ENCODE measurements at regions not wholly inside any gene's neighbourhood (a gene's known extent, or its start where the extent isn't known, plus 50 kb on each side); places are given as distances from the start of the nearest gene placed in this dataset.
"Not testable (repeated sequence)": the region's sequence is repeated elsewhere in the genome, so short reads cannot be mapped to it uniquely, and the experiment has no call there.

DNA sequence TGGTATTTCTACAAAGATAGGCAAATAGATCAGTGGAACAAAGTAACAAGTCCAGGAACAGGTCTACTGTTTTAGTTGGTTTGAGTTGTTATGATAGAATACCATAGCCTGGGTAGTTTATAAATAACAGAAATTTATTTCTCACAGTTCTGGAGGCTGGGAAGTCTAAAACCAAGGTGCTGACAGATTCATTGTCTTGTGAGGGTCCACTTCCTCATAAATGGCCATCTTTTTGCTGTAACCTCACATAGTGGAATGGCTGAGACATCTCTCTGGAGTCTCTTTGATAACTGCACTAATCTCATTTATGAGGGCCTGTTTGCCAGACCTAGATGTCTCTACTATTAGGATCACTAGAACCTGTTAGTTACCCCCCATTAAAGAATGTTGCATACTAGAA is 152.3 kb upstream of the MYRIP start:
- Histone ChIP-seq H3K27me3 (ENCODE audit: insufficient read depth, low read length) (no peaks in the 10 kb centered on the region), H3K36me3 (ENCODE audit: insufficient read depth, low read length) (no peaks in the 10 kb centered on the region), H3K4me1 (ENCODE audit: insufficient read depth, low read length) (no peaks in the 10 kb centered on the region), H3K9me3 (ENCODE audit: insufficient read depth, low read depth, low read length) (no peaks in the 10 kb centered on the region), H3K9ac (ENCODE audit: low read depth, low read length) (no peak overlapping the region), H3K27ac (ENCODE audit: low read depth, low read length) (no peak overlapping the region), H3K4me3 (ENCODE audit: low read length) (no peak overlapping the region)

DNA sequence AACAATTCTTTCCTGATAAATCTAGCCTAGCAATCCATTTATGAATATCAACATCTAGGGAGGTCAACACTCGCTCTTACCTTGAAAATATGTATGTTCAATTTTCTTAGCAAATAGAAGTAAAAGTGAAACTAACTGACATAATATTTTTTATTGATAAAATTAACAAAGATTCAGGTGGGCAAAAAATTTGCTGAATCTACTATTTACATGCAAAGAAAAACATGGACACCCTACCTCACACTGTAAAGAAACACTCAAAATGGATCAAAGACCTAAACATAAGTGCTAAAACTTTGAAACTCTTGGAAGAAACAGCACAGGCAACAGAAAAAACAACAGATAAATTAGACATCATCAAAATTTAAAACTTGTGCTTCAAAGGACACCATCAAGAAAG is 151.6 kb upstream of the MYRIP start:
- WGBS, result no CpG with 5 or more reads among the region's 1 CpG
- Histone ChIP-seq H3K9me3 (ENCODE audit: insufficient read depth, low read depth, low read length) (no peaks in the 10 kb centered on the region), H3K4me1 (ENCODE audit: insufficient read depth, low read length) (no peaks in the 10 kb centered on the region), H3K36me3 (ENCODE audit: insufficient read depth, low read length) (no peaks in the 10 kb centered on the region), H3K9ac (ENCODE audit: low read depth, low read length) (no peak overlapping the region), H3K27ac (ENCODE audit: low read depth, low read length) (no peak overlapping the region), H3K4me3 (ENCODE audit: low read length) (no peak overlapping the region), H3K27me3 (ENCODE audit: insufficient read depth, low read length) (no peaks in the 10 kb centered on the region)

DNA sequence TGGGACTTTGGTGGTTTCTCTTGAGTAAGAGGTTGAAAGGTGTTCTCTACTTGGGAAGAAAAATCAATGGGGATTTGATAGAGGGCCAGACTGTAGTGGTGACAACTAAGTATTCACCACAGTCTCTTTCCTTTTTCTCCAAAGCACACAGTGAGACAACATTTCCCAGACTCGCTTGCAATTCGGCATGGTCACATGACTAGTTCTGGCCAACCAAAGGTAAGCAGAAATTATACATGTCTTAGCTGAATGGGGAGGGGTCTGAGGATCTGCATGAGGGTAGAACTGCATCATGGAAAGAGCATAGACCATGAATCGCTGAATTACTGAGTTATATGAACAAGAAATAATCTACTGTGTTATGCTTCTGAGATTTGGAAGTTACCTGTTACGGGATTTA is 144.5 kb upstream of the MYRIP start:
- H3K4me3 ChIP-seq (ENCODE audit: low read length), result no peak overlapping the region
- H3K27ac ChIP-seq (ENCODE audit: low read depth, low read length), result no peak overlapping the region
- no peaks in the 10 kb centered on the region for H3K4me1 ChIP-seq (ENCODE audit: insufficient read depth, low read length)
- no peaks in the 10 kb centered on the region for H3K36me3 ChIP-seq (ENCODE audit: insufficient read depth, low read length)
- no peak overlapping the region for H3K9ac ChIP-seq (ENCODE audit: low read depth, low read length)
- no peaks in the 10 kb centered on the region for H3K9me3 ChIP-seq (ENCODE audit: insufficient read depth, low read depth, low read length)
- H3K27me3 ChIP-seq (ENCODE audit: insufficient read depth, low read length), result no peaks in the 10 kb centered on the region
- 98% methylated on average over 4 of the region's 4 CpGs for WGBS

DNA sequence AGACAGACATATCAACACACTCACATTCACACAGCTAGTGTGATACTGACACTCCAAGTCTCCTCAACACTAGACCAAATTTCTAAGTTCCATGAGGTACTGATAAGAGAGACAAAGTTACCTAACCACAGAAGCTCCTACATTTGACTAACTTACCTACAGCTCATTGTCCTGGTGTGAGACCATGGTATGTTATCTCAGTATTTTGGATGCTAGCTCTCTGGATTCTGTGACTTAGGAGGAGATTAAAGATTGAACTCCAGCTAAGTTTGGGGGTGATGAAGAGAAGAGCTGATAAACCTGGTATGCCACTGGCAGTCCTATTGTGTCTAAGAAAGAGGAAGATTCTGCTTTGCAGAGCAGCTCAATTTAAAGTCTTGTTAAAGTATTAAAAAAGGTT is 144.0 kb upstream of the MYRIP start:
- Histone ChIP-seq H3K9ac (ENCODE audit: low read depth, low read length) (no peak overlapping the region), H3K36me3 (ENCODE audit: insufficient read depth, low read length) (no peaks in the 10 kb centered on the region), H3K9me3 (ENCODE audit: insufficient read depth, low read depth, low read length) (no peaks in the 10 kb centered on the region), H3K27ac (ENCODE audit: low read depth, low read length) (no peak overlapping the region), H3K27me3 (ENCODE audit: insufficient read depth, low read length) (no peaks in the 10 kb centered on the region), H3K4me3 (ENCODE audit: low read length) (no peak overlapping the region), H3K4me1 (ENCODE audit: insufficient read depth, low read length) (no peaks in the 10 kb centered on the region)

DNA sequence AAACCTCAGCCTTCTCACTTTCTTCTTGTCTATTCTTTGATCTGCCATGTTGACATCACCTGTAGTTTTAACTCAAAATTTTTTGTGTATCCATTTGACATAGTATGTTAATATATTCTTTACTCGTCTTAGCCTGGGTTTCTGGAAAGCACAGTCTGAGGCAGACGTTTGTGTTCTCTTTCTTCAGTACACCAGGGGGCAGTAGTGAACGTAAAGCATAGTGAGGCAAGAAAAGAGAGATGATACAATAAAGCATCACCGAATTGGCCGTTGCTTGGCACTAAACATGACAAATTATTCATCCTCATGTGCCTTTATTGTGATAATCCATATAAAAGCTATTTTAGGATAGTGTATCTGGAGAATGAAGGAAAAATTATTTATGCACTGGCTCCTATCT is 141.0 kb upstream of the MYRIP start:
- Histone ChIP-seq H3K27ac (ENCODE audit: low read depth, low read length) (no peak overlapping the region), H3K9ac (ENCODE audit: low read depth, low read length) (no peak overlapping the region), H3K36me3 (ENCODE audit: insufficient read depth, low read length) (no peaks in the 10 kb centered on the region), H3K27me3 (ENCODE audit: insufficient read depth, low read length) (no peaks in the 10 kb centered on the region), H3K4me1 (ENCODE audit: insufficient read depth, low read length) (no peaks in the 10 kb centered on the region), H3K9me3 (ENCODE audit: insufficient read depth, low read depth, low read length) (no peaks in the 10 kb centered on the region), H3K4me3 (ENCODE audit: low read length) (no peak overlapping the region)
- whole genome bisulfite sequencing, result 45% methylated on average over 5 of the region's 5 CpGs

DNA sequence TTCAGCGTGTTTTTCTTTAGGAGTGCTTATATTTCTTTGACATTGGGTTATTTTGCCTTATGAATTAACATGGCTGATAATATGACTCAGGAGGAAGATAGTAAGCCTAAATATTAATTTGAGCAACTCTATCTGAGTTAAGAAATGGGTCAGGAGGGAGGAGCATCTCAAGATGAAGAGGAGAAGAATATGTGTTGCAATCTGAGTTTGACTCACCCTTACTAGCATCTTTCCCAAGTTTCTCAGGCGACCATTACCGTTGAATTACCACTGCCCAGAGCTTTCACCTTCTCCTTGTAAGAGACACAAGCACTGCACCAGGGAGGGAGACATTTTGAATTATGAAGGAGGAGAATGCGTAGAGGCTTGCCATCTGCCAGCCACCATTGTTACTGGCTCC is 138.3 kb upstream of the MYRIP start:
- Histone ChIP-seq H3K9ac (ENCODE audit: low read depth, low read length) (no peak overlapping the region), H3K27ac (ENCODE audit: low read depth, low read length) (no peak overlapping the region), H3K4me1 (ENCODE audit: insufficient read depth, low read length) (no peaks in the 10 kb centered on the region), H3K4me3 (ENCODE audit: low read length) (no peak overlapping the region), H3K27me3 (ENCODE audit: insufficient read depth, low read length) (no peaks in the 10 kb centered on the region), H3K9me3 (ENCODE audit: insufficient read depth, low read depth, low read length) (no peaks in the 10 kb centered on the region), H3K36me3 (ENCODE audit: insufficient read depth, low read length) (no peaks in the 10 kb centered on the region)
- 98% methylated on average over 3 of the region's 4 CpGs for WGBS

DNA sequence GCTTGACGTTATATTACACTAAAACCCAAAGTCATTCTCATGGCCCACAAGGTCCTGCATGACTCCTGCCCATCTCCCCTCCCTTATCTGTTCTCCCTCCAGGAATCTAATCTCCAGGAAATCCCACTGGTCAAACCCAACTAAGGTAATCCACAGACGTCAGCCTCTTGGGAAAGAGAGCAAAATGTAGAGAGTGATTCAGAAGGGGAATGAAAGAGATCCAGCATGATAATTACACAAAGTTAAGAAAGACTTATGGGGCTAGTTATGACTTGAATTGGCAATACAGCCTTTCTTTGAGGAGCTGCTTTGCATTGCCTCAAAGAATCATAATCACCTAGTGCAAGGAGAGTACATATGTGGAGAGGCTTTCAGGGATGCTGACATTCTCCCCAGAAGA is 137.8 kb upstream of the MYRIP start:
- WGBS, result 88% methylated on average over 2 of the region's 2 CpGs
- H3K36me3 ChIP-seq (ENCODE audit: insufficient read depth, low read length), result no peaks in the 10 kb centered on the region
- H3K4me1 ChIP-seq (ENCODE audit: insufficient read depth, low read length), result no peaks in the 10 kb centered on the region
- no peak overlapping the region for H3K4me3 ChIP-seq (ENCODE audit: low read length)
- no peaks in the 10 kb centered on the region for H3K9me3 ChIP-seq (ENCODE audit: insufficient read depth, low read depth, low read length)
- no peak overlapping the region for H3K9ac ChIP-seq (ENCODE audit: low read depth, low read length)
- no peaks in the 10 kb centered on the region for H3K27me3 ChIP-seq (ENCODE audit: insufficient read depth, low read length)
- no peak overlapping the region for H3K27ac ChIP-seq (ENCODE audit: low read depth, low read length)

DNA sequence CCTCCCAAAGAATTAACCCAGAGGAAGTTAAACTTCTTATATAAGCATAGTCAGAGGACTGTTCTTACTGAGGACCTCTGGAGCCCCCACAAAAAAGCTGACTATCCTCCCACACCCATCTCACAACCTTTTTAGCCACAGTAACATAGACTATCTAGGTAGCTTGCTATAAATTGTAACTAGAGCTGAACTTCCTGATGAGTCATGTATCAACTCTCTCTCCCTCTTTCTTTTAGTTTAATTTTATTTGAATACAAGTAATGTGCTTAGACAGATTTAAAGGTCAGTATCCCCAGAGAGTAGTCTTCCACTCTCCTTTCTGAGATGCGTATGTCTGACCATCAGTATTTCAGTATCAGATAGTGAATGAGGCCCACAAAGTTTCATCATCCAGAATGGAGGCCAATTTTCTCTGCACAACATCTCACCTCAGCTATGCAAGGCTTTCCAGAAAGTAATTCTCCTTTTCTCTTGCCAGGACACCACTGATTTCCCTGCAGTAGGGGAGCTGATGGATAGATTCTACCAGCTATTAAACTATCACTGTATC is 104.0 kb upstream of the MYRIP start:
- H3K27me3 ChIP-seq (ENCODE audit: insufficient read depth, low read length), result no peaks in the 10 kb centered on the region
- H3K4me1 ChIP-seq (ENCODE audit: insufficient read depth, low read length), result no peaks in the 10 kb centered on the region
- H3K4me3 ChIP-seq (ENCODE audit: low read length), result no peak overlapping the region
- 97% methylated on average over 1 of the region's 1 CpG for WGBS
- no peaks in the 10 kb centered on the region for H3K9me3 ChIP-seq (ENCODE audit: insufficient read depth, low read depth, low read length)
- no peak overlapping the region for H3K27ac ChIP-seq (ENCODE audit: low read depth, low read length)
- no peak overlapping the region for H3K9ac ChIP-seq (ENCODE audit: low read depth, low read length)
- H3K36me3 ChIP-seq (ENCODE audit: insufficient read depth, low read length), result no peaks in the 10 kb centered on the region

DNA sequence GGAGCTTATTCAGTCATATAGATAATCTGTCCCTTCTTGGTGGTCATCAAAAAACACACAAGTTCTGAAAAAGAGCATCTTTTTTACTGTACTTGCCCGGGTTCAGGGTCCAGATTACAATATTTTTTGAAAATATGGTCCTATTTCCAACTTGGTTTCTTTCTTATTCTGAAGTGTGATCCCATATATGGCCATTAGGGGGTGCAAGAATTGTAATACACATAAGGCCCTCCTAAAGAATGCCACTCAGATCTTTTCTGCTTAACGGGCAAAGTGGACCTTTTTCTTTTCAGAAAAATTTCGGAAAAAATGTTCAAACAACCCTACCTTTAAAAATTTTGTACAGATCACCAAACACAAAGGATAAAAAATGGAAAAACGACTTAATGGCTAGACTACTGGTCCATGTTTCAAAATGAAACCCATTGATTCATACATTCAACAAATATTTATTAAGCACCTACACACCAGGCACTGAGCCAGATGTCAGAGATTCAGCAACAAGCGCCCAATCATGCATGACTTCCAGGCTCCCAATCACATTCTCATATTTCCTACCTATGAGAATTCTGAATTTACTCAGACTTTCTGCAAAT is 102.0 kb upstream of the MYRIP start:
- Histone ChIP-seq H3K27me3 (ENCODE audit: insufficient read depth, low read length) (no peaks in the 10 kb centered on the region), H3K4me3 (ENCODE audit: low read length) (no peak overlapping the region), H3K27ac (ENCODE audit: low read depth, low read length) (no peak overlapping the region), H3K4me1 (ENCODE audit: insufficient read depth, low read length) (no peaks in the 10 kb centered on the region), H3K36me3 (ENCODE audit: insufficient read depth, low read length) (no peaks in the 10 kb centered on the region), H3K9me3 (ENCODE audit: insufficient read depth, low read depth, low read length) (no peaks in the 10 kb centered on the region), H3K9ac (ENCODE audit: low read depth, low read length) (no peak overlapping the region)
- WGBS, result 46% methylated on average over 5 of the region's 5 CpGs

DNA sequence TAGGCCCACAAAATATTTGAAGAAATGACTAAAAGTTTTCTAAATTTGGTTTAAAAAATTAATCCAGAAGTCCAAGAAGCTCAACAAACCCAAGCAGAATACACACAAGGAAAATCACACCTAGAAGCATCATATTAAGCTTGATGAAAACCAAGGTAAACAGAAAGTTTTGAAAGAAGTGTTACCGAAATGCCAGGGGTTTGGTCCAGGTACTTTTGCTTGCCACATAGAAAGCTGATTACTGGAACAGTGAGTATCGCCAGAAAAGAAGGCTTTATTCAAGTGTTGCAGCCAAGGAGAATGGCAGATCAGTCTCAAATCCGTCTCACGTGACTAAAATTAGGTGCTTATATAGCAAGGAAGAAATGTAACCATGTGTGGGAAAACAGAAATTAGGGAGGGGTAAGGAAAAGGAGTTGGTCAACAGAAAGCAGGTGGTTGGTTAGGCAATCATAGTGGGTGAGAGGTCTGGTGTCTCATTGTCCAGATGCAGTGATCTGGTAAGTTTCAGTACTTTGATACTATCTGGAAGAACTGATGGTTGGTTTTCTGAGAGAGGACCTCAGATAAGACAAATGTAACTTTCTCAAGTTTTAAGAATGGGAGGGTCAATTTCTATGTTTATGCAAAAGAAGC is 96.9 kb upstream of the MYRIP start:
- Histone ChIP-seq H3K36me3 (ENCODE audit: insufficient read depth, low read length) (no peaks in the 10 kb centered on the region), H3K9me3 (ENCODE audit: insufficient read depth, low read depth, low read length) (no peaks in the 10 kb centered on the region), H3K4me1 (ENCODE audit: insufficient read depth, low read length) (no peaks in the 10 kb centered on the region), H3K4me3 (ENCODE audit: low read length) (no peak overlapping the region), H3K9ac (ENCODE audit: low read depth, low read length) (no peak overlapping the region), H3K27ac (ENCODE audit: low read depth, low read length) (no peak overlapping the region), H3K27me3 (ENCODE audit: insufficient read depth, low read length) (no peaks in the 10 kb centered on the region)
- WGBS, result 96% methylated on average over 4 of the region's 4 CpGs

DNA sequence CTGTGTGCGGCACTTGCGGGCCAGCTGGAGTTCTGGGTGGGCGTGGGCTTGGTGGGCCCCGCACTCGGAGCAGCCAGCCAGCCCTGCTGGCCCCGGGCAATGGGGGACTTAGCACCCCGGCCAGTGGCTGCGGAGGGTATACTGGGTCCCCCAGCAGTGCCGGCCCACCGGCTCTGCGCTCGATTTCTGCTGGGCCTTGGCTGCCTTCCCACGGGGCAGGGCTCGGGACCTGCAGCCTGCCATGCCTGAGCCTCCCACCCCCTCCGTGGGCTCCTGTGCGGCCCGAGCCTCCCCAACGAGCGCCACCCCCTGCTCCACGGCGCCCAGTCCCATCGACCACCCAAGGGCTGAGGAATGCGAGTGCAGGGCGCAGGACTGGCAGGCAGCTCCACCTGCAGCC is 96.1 kb upstream of the MYRIP start:
- not testable (repeated sequence) for H3K36me3 ChIP-seq (ENCODE audit: insufficient read depth, low read length); H3K27me3 ChIP-seq (ENCODE audit: insufficient read depth, low read length); H3K4me3 ChIP-seq (ENCODE audit: low read length); H3K9ac ChIP-seq (ENCODE audit: low read depth, low read length); H3K27ac ChIP-seq (ENCODE audit: low read depth, low read length); H3K9me3 ChIP-seq (ENCODE audit: insufficient read depth, low read depth, low read length); H3K4me1 ChIP-seq (ENCODE audit: insufficient read depth, low read length)
- 97% methylated on average over 24 of the region's 24 CpGs for WGBS

DNA sequence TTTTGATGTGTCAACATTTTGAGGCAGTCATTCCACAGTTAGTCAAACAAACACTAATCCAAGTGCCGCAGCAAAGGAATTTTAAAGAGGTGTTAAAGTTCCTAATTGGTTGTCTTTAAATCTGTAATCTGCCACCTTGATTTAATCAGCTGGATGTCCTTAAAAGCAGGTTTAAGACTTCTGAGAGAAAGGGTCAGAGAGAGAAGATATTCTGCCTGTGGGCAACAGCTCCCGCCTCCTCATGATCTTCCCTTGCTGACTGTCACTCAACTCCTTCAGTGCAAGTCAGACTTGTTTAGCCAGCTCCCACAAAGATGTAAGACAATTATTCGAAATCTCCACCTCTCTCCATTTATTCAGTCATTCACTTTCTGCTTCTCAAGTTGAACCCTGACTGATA is 92.6 kb upstream of the MYRIP start:
- H3K27me3 ChIP-seq (ENCODE audit: insufficient read depth, low read length), result no peaks in the 10 kb centered on the region
- no peaks in the 10 kb centered on the region for H3K4me1 ChIP-seq (ENCODE audit: insufficient read depth, low read length)
- H3K36me3 ChIP-seq (ENCODE audit: insufficient read depth, low read length), result no peaks in the 10 kb centered on the region
- no peak overlapping the region for H3K4me3 ChIP-seq (ENCODE audit: low read length)
- no peak overlapping the region for H3K27ac ChIP-seq (ENCODE audit: low read depth, low read length)
- H3K9me3 ChIP-seq (ENCODE audit: insufficient read depth, low read depth, low read length), result no peaks in the 10 kb centered on the region
- H3K9ac ChIP-seq (ENCODE audit: low read depth, low read length), result no peak overlapping the region
- 83% methylated on average over 3 of the region's 3 CpGs for WGBS

All from HUES64 (cell line).